CD4-positive, CD25-positive, alpha-beta regulatory T cell (primary cell): ENCODE measurements at regions not wholly inside any gene's neighbourhood (a gene's known extent, or its start where the extent isn't known, plus 50 kb on each side); places are given as distances from the start of the nearest gene placed in this dataset.

Experiments used
- ATAC-seq, 2 donors: fragments of 150-1000 bp; cut with Tn5 transposase; one replicate each; pipeline ENCODE4 v1.10.0; 2021; ENCODE audit warnings: low read depth in 2 of 2, moderate number of reproducible peaks in 2 of 2, moderate library complexity in 1 of 2
- DNase-seq, 3 donors: peaks; one replicate each; pipeline versions ENCODE4 v3.0.0 to v3.0.0-alpha.2; 2012 to 2022; ENCODE audit warnings: mixed read lengths in 1 of 3
- H3K27ac ChIP-seq: one replicate; pipeline ENCODE4 v1.7.0; 2013; ENCODE audit warnings: mild to moderate bottlenecking, low read length; ENCODE audit not compliant: insufficient read depth, poor library complexity, severe bottlenecking
- H3K27me3 ChIP-seq: one replicate; pipeline ENCODE4 v1.7.0; 2013; ENCODE audit warnings: low read length; ENCODE audit not compliant: control insufficient read depth, insufficient read depth
- H3K36me3 ChIP-seq: one replicate; pipeline ENCODE4 v1.7.0; 2013; ENCODE audit warnings: mild to moderate bottlenecking, low read length, moderate library complexity; ENCODE audit not compliant: control insufficient read depth, insufficient read depth
- H3K4me1 ChIP-seq: 2 replicates; pipeline ENCODE4 v1.7.0; 2013; ENCODE audit warnings: mild to moderate bottlenecking, low read length; ENCODE audit not compliant: insufficient read depth, control insufficient read depth, poor library complexity, severe bottlenecking
- H3K4me3 ChIP-seq: one replicate; pipeline ENCODE4 v1.7.0; 2013; ENCODE audit warnings: low read depth, mild to moderate bottlenecking, low read length, moderate library complexity
- H3K9me3 ChIP-seq, 2 experiments: 1 replicate in 1 of 2; 2 replicates in 1 of 2; pipeline ENCODE4 v1.7.0; 2013; ENCODE audit warnings: low read length in 2 of 2, mild to moderate bottlenecking in 1 of 2, moderate library complexity in 1 of 2; ENCODE audit not compliant: control insufficient read depth in 2 of 2
- H3K27ac Mint-ChIP-seq, 3 donors: one replicate each; pipeline ENCODE4 v1.8.0; 2020 to 2022; ENCODE audit warnings: mild to moderate bottlenecking in 3 of 3, mixed read lengths in 3 of 3, moderate library complexity in 2 of 3
- H3K27me3 Mint-ChIP-seq: one replicate; pipeline ENCODE4 v1.8.0; 2022; ENCODE audit warnings: mild to moderate bottlenecking, mixed read lengths
- H3K36me3 Mint-ChIP-seq: one replicate; pipeline ENCODE4 v1.8.0; 2020; ENCODE audit warnings: mixed read lengths
- H3K4me1 Mint-ChIP-seq, 4 donors: one replicate each; pipeline ENCODE4 v1.8.0; 2020 to 2022; ENCODE audit warnings: mixed read lengths in 4 of 4, mild to moderate bottlenecking in 1 of 4
- H3K4me3 Mint-ChIP-seq, 4 donors: one replicate each; pipeline ENCODE4 v1.8.0; 2020 to 2022; ENCODE audit warnings: mild to moderate bottlenecking in 4 of 4, mixed read lengths in 4 of 4, moderate library complexity in 3 of 4
- H3K9me3 Mint-ChIP-seq, 7 donors: one replicate each; pipeline ENCODE4 v1.8.0; 2020 to 2022; ENCODE audit warnings: mixed read lengths in 7 of 7, mild to moderate bottlenecking in 3 of 7, moderate library complexity in 2 of 7

DNA sequence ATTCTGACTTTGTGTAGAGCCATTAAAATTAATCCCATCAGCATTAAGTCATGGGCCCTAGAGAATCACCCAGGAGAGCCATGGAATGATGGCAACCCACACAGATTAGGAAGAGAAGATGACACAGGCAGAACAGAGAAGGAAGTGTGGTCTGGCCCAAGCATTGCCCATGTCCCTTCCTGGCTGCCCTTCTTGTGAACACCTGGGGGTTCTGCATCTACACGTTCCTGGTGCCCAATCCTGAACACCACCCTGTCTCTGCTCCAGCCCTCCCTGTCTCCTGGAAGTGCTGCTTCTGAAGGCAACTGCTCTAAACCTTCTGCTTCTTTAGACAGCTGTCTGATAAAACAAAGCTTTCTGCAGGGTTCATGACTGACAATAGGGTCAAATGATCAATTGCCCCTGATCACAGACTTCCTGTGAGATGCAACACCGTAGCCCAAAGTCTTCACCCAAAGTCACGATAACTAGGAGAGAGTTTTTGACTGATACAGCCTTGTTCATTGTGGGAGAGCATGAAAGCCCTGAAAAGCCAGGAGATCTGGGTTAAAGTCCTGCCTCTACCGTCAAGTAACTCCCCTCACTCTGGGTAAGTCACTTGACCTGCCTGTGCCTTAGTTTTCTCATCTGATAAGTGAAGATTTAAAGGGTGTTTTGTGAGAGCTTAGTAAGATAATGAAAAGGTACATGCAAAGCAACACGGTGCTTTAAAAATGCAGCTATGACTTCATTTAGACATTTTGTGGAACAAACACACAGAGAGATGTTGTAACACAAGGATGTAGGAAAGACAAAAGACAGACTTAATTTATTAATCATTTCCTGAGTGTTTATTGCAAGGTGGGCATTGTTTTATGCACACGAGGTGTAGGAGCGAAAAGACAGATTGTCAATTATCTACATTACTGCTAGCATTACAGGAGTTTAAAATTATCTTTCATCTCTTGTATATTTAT is 291.2 kb upstream of the STXBP5 start:
- Histone ChIP-seq H3K27me3 (no peaks in the 10 kb centered on the region), H3K9me3 (no peaks in the 10 kb centered on the region), H3K4me3 (no peak overlapping the region), H3K4me1 (no peaks in the 10 kb centered on the region), H3K36me3 (no peaks in the 10 kb centered on the region), H3K27ac (no peak overlapping the region)
- Mint-ChIP-seq H3K9me3 (peaks cover 0 to 2% (median 0%) of the 10 kb centered on the region in 7 donors), H3K4me3 (no peak overlapping the region), H3K27ac (no peak overlapping the region), H3K36me3 (no peaks in the 10 kb centered on the region), H3K27me3 (peaks cover 10% of the 10 kb centered on the region), H3K4me1 (peaks cover 0 to 4% (median 0%) of the 10 kb centered on the region in 4 donors)
- ATAC-seq (no peak), DNase-seq (no peak)

DNA sequence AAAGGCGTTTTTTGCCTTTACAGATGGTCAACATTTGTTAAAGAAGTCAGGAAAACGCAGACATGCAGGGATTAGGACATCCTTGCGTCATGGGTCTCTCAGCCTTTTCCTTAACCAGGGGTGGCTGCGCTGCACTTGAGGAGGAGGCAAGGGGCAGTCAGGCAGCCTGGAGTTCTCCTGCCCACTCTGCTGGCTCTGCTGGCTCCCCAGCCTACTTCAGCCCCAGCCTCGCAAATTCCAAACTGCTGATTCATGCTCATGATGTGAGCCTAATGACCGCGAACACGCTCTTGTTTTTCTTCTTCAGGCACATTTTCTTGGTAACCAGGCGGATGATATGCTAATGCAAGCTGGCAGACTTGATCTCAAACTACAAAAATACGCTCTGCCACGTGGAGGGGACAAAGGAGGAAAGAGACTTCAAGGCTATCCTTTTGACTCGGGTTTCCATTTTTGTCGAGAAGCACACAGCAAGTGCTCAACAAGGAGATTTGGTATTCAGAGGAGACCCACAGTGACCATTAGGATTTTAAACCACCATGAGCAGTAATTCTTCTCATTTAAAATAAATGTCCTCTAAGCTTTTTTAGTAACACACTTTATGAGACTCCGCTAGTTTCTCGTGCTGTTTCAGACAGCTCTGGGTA is 290.3 kb upstream of the STXBP5 start:
- Histone ChIP-seq H3K9me3 (no peaks in the 10 kb centered on the region), H3K36me3 (no peaks in the 10 kb centered on the region), H3K27me3 (no peaks in the 10 kb centered on the region), H3K27ac (no peak overlapping the region), H3K4me1 (no peaks in the 10 kb centered on the region), H3K4me3 (no peak overlapping the region)
- peaks cover 10% of the 10 kb centered on the region for H3K27me3 Mint-ChIP-seq
- H3K4me1 Mint-ChIP-seq, result peaks cover 0 to 4% (median 0%) of the 10 kb centered on the region in 4 donors
- no peak overlapping the region for H3K27ac Mint-ChIP-seq
- H3K9me3 Mint-ChIP-seq, result peaks cover 0 to 2% (median 0%) of the 10 kb centered on the region in 7 donors
- H3K4me3 Mint-ChIP-seq, result no peak overlapping the region
- no peaks in the 10 kb centered on the region for H3K36me3 Mint-ChIP-seq
- DNase-seq, result peak in 1 of 3 donors; percentile 82
- no peak for ATAC-seq

DNA sequence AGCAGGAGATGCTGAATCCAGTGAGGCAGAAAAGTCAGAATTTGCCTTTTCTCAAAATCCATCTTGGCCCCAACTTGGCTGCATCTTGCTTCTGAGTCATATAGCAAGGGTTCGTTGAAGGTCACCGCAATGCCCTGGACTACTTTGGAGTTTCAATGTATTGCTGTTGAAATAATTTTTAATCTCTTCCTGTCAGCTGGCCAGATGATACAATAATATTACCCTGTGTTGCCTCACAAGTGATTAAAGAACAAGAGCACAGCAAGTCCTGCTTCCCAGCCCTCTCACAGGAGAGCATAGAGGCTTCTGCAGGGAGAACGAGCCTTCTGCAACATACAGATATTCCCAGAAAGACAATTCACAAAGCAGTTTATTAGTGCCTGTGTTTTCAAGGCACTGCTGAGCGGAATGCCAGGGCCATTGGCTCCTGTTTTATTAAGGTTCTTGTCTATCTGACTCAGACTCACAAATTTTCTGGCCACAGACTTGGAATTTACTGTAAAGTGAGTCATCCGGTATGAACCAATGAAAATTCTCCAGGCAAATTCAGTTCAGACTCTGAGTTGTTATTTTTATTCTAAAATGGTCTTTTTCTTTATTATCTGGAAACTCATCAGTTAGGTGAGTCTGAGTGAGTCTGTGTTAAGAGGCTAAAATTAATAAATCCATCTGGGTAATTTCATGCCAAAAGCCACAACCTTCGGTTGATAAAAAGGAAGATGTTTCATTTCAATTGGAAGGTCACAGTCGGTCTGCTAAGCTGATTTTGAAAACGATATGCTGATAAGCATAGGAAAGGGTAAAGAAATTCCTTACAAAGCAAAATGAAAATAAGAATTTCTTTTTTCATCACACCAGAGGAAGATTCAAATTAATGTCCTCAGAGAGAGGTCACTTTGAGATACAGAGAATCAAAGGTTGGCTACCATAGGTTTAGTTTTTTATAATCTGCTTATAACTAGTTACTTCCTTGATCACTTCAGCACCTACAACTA is 289.4 kb upstream of the STXBP5 start:
- no peak overlapping the region for H3K27ac ChIP-seq
- ATAC-seq, result no peak
- H3K4me3 ChIP-seq, result no peak overlapping the region
- H3K27me3 ChIP-seq, result no peaks in the 10 kb centered on the region
- Mint-ChIP-seq H3K9me3 (peaks cover 0 to 3% (median 0%) of the 10 kb centered on the region in 7 donors), H3K4me3 (no peak overlapping the region), H3K27me3 (peaks cover 10% of the 10 kb centered on the region), H3K27ac (no peak overlapping the region), H3K36me3 (no peaks in the 10 kb centered on the region), H3K4me1 (peaks cover 0 to 4% (median 0%) of the 10 kb centered on the region in 4 donors)
- no peaks in the 10 kb centered on the region for H3K9me3 ChIP-seq
- DNase-seq, result peak in 1 of 3 donors; percentile 14
- no peaks in the 10 kb centered on the region for H3K36me3 ChIP-seq
- no peaks in the 10 kb centered on the region for H3K4me1 ChIP-seq

DNA sequence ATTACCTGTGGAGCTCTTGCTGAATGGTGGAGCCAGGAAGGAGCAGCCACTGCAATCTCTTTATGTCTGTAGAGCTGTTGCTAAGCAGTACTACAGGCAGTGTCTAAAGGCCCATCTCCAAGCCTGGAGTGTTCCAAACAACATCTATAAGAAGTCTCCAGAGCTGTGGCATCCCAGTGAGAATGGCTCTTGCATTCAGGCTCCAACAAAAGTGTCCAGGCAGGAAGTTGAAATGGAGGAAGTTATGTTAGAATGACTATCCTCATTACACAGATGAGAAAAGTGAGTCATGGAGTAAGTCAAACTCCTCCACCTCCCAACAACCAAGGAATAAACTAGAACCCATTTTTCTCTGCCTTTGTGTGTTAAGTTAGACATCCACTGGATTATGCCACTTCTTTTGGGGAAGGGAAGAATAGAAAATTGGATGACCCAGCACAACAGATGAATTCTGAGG is 288.5 kb upstream of the STXBP5 start:
- no peak overlapping the region for H3K4me3 Mint-ChIP-seq
- Histone ChIP-seq H3K4me1 (no peaks in the 10 kb centered on the region), H3K27me3 (no peaks in the 10 kb centered on the region), H3K9me3 (no peaks in the 10 kb centered on the region), H3K27ac (no peak overlapping the region), H3K36me3 (no peaks in the 10 kb centered on the region), H3K4me3 (no peak overlapping the region)
- peaks cover 0 to 4% (median 0%) of the 10 kb centered on the region in 4 donors for H3K4me1 Mint-ChIP-seq
- H3K27ac Mint-ChIP-seq, result no peak overlapping the region
- DNase-seq (no peak), ATAC-seq (no peak)
- H3K27me3 Mint-ChIP-seq, result peaks cover 10% of the 10 kb centered on the region
- no peaks in the 10 kb centered on the region for H3K36me3 Mint-ChIP-seq
- H3K9me3 Mint-ChIP-seq, result peaks cover 0 to 4% (median 0%) of the 10 kb centered on the region in 7 donors

DNA sequence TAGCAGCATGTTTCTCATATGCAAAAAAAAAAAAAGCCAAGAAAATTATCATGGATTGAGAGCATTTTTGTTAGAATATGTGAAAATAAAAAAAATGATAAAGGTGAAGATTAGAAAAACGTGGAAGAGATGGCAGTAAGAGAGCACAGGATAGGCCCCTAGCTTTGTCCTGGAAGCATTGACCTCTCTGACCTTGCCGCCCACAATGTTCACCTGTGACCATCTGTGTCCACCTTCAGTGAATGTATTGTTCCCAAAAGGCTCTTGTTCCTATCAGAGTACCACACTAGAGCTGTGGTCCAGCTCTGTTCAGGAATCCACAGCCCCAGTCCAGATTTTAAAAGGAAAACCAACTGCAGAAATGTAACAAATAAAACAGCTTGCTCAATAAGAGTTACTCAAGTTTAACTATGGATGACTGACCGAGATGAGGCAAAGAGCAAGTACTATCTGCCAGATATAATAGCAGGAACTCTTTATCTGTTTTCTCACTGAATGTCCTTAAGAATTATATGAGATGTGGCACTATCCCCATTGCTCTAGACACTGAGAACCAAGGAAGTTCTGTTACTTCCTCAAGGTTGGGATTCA is 287.7 kb upstream of the STXBP5 start:
- no peaks in the 10 kb centered on the region for H3K9me3 ChIP-seq
- DNase-seq, result no peak
- Mint-ChIP-seq H3K36me3 (no peaks in the 10 kb centered on the region), H3K27me3 (peaks cover 9% of the 10 kb centered on the region), H3K9me3 (peaks cover 0 to 4% (median 0%) of the 10 kb centered on the region in 7 donors), H3K27ac (no peak overlapping the region), H3K4me3 (no peak overlapping the region), H3K4me1 (peaks cover 0 to 4% (median 0%) of the 10 kb centered on the region in 4 donors)
- no peaks in the 10 kb centered on the region for H3K27me3 ChIP-seq
- no peak overlapping the region for H3K27ac ChIP-seq
- ATAC-seq, result no peak
- H3K36me3 ChIP-seq, result no peaks in the 10 kb centered on the region
- no peak overlapping the region for H3K4me3 ChIP-seq
- no peaks in the 10 kb centered on the region for H3K4me1 ChIP-seq

DNA sequence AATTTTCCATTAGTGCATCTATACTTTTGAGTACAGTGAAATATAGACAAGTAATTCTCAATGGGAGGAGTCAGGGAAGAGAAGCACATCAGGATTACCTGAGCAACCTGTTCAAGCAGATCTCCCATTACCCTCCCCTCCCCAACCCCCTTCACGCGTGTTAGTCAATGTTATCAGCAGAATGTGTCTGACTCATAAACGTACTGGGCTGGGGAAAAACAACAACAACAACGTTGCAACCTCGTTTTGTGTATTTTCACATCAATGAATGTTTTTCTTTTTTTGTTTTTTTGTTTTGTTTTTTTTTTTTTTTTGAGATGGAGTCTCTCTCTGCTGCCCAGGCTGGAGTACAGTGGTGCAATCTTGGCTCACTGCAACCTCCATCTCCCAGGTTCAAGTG is 287.0 kb upstream of the STXBP5 start:
- no peaks in the 10 kb centered on the region for H3K4me1 ChIP-seq
- no peak for ATAC-seq
- Mint-ChIP-seq H3K9me3 (peaks cover 0 to 4% (median 0%) of the 10 kb centered on the region in 7 donors), H3K4me3 (no peak overlapping the region), H3K36me3 (no peaks in the 10 kb centered on the region), H3K27ac (no peak overlapping the region), H3K4me1 (peaks cover 0 to 4% (median 0%) of the 10 kb centered on the region in 4 donors), H3K27me3 (peaks cover 7% of the 10 kb centered on the region)
- no peaks in the 10 kb centered on the region for H3K27me3 ChIP-seq
- no peak overlapping the region for H3K4me3 ChIP-seq
- no peak overlapping the region for H3K27ac ChIP-seq
- H3K9me3 ChIP-seq, result no peaks in the 10 kb centered on the region
- no peak for DNase-seq
- no peaks in the 10 kb centered on the region for H3K36me3 ChIP-seq

DNA sequence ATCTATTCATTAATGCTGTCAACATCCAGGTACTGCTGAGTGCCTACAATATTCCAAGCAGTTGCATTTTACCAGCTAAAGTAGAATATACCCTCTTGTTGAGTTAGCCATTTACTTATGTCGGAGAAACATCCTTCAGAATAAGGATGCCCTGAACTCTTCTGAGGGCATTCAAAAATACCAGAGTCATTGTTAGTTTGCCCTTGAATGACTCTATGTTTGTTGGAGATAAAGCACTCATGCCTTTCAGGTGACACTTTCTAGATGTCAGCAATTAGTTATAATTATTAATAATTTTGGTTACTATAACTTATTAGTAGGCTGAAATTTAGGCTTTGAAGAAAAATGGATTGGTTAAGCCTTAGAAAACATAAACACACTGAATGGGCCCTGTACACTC is 286.2 kb upstream of the STXBP5 start:
- no peaks in the 10 kb centered on the region for H3K36me3 Mint-ChIP-seq
- Histone ChIP-seq H3K36me3 (no peaks in the 10 kb centered on the region), H3K27ac (no peak overlapping the region), H3K4me1 (no peaks in the 10 kb centered on the region), H3K9me3 (no peaks in the 10 kb centered on the region), H3K4me3 (no peak overlapping the region), H3K27me3 (no peaks in the 10 kb centered on the region)
- DNase-seq (no peak), ATAC-seq (no peak)
- peaks cover 0 to 4% (median 0%) of the 10 kb centered on the region in 4 donors for H3K4me1 Mint-ChIP-seq
- no peak overlapping the region for H3K4me3 Mint-ChIP-seq
- H3K9me3 Mint-ChIP-seq, result peaks cover 0 to 4% (median 0%) of the 10 kb centered on the region in 7 donors
- peaks cover 7% of the 10 kb centered on the region for H3K27me3 Mint-ChIP-seq
- H3K27ac Mint-ChIP-seq, result no peak overlapping the region
